Left lung (tissue), 4 donors: ENCODE measurements at regions not wholly inside any gene's neighbourhood (a gene's known extent, or its start where the extent isn't known, plus 50 kb on each side); places are given as distances from the start of the nearest gene placed in this dataset.

Experiments used
- ATAC-seq: fragments of 200-7000 bp; cut with Tn5 transposase; one replicate; pipeline ENCODE4 v1.9.1; 2020; ENCODE audit warnings: moderate library complexity
- DNase-seq, 4 donors: peaks; one replicate each; pipeline ENCODE4 v3.0.0-alpha.2; 2013 to 2020
- H3K27ac ChIP-seq, 2 donors: fragments of 200-600 bp; sonication (generic) in 1 of 2; one replicate each; pipeline versions ENCODE4 v1.5.0 to v1.8.0; 2020 to 2021
- H3K27me3 ChIP-seq, 2 donors: fragments of 200-600 bp; sonication (generic) in 1 of 2; one replicate each; pipeline versions ENCODE4 v1.5.0 to v1.8.0; 2020 to 2021
- H3K36me3 ChIP-seq, 2 donors: fragments of 200-600 bp; sonication (generic) in 1 of 2; one replicate each; pipeline versions ENCODE4 v1.5.0 to v1.8.0; 2020 to 2021
- H3K4me1 ChIP-seq, 2 donors: fragments of 200-600 bp; one replicate each; pipeline ENCODE4 v1.8.0; 2021
- H3K4me3 ChIP-seq, 2 donors: fragments of 200-600 bp; sonication (generic) in 1 of 2; one replicate each; pipeline versions ENCODE4 v1.5.0 to v1.8.0; 2020 to 2021; ENCODE audit warnings: mild to moderate bottlenecking in 1 of 2
- H3K9me3 ChIP-seq, 2 donors: fragments of 200-600 bp; sonication (generic) in 1 of 2; one replicate each; pipeline versions ENCODE4 v1.5.0 to v1.8.0; 2020 to 2021
- CTCF ChIP-seq, 2 donors: fragments of 200-600 bp; sonication (generic) in 1 of 2; IDR thresholded peaks; one replicate each; pipeline versions ENCODE4 v1.5.0 to v1.8.0; 2021; ENCODE audit warnings: antibody characterized with exemption in 2 of 2
- intact Hi-C, 2 donors: fragments of 100-400 bp; cut with DNase I; formaldehyde crosslinking; loops; one replicate each; pipeline versions ENCODE4 v1.11.2 to v1.14.2; 2022
- donor health status: DM: no; HTN: yes; CAD: no.
- donor health status: DM: no; HTN: no; CAD: no.

- Histone ChIP-seq H3K4me3 (no peak overlapping the region), H3K27ac (no peak overlapping the region), H3K4me1 (no peaks in the 10 kb centered on the region), H3K9me3 (peaks cover 0 to 7% of the 10 kb centered on the region in 2 donors), H3K36me3 (no peaks in the 10 kb centered on the region), H3K27me3 (no peaks in the 10 kb centered on the region)
- intact Hi-C loops, result no loop called here
- ATAC-seq (no peak), DNase-seq (no peak)
- TF ChIP-seq CTCF (IDR thresholded peaks at IDR 0.05), result no peak
Measured at GRCh38 chr6:141551318-141551717, 581.4 kb upstream of the GJE1 start.

- no peaks in the 10 kb centered on the region for H3K27me3 ChIP-seq
- ATAC-seq (no peak), DNase-seq (no peak)
- no peak overlapping the region for H3K27ac ChIP-seq
- H3K9me3 ChIP-seq, result peaks cover 0 to 7% of the 10 kb centered on the region in 2 donors
- H3K4me3 ChIP-seq, result no peak overlapping the region
- no peak for TF ChIP-seq CTCF (IDR thresholded peaks at IDR 0.05)
- H3K4me1 ChIP-seq, result no peaks in the 10 kb centered on the region
- no peaks in the 10 kb centered on the region for H3K36me3 ChIP-seq
- intact Hi-C loops, result no loop called here
Measured at GRCh38 chr6:141550471-141550870, 582.3 kb upstream of the GJE1 start.

- Histone ChIP-seq H3K4me1 (no peaks in the 10 kb centered on the region), H3K27ac (no peak overlapping the region), H3K36me3 (no peaks in the 10 kb centered on the region), H3K27me3 (no peaks in the 10 kb centered on the region), H3K9me3 (peaks cover 0 to 7% of the 10 kb centered on the region in 2 donors), H3K4me3 (no peak overlapping the region)
- no peak for DNase-seq
- no peak for TF ChIP-seq CTCF (IDR thresholded peaks at IDR 0.05)
- ATAC-seq, result no peak
- intact Hi-C loops, result no loop called here
Measured at GRCh38 chr6:141548966-141549365, 583.8 kb upstream of the GJE1 start.

GRCh38 chr6:141541581-141542324 lies 591.0 kb upstream of the GJE1 start:
- Histone ChIP-seq H3K36me3 (no peaks in the 10 kb centered on the region), H3K27ac (no peak overlapping the region), H3K27me3 (no peaks in the 10 kb centered on the region), H3K4me3 (no peak overlapping the region), H3K4me1 (no peaks in the 10 kb centered on the region), H3K9me3 (no peaks in the 10 kb centered on the region)
- DNase-seq, result no peak
- intact Hi-C loops, result no loop called here
- no peak for TF ChIP-seq CTCF (IDR thresholded peaks at IDR 0.05)
- ATAC-seq, result no peak

- intact Hi-C loops, result no loop called here
- no peak for ATAC-seq
- TF ChIP-seq CTCF (IDR thresholded peaks at IDR 0.05), result no peak
Measured at GRCh38 chr6:141540207-141540606, 592.5 kb upstream of the GJE1 start.

More at GRCh38 chr6:141540207-141540606, 592.5 kb upstream of the GJE1 start:
- Histone ChIP-seq H3K27ac (no peak overlapping the region), H3K4me1 (no peaks in the 10 kb centered on the region), H3K27me3 (no peaks in the 10 kb centered on the region), H3K36me3 (no peaks in the 10 kb centered on the region), H3K9me3 (no peaks in the 10 kb centered on the region), H3K4me3 (no peak overlapping the region)
- no peak for DNase-seq
